ENCODE measurements at regions not wholly inside any gene's neighbourhood (a gene's known extent, or its start where the extent isn't known, plus 50 kb on each side); places are given as distances from the start of the nearest gene placed in this dataset.

GRCh38 chr11:70500076-70500847 lies 101.9 kb downstream of the CTTN start:
- peaks cover 15% of the 10 kb centered on the region for H3K4me1 Mint-ChIP-seq
- H3K36me3 Mint-ChIP-seq (ENCODE audit: low read depth): no peaks in the 10 kb centered on the region
- peaks cover 12% of the 10 kb centered on the region for H3K27me3 Mint-ChIP-seq (ENCODE audit: low read depth)
- H3K27ac Mint-ChIP-seq: no peak overlapping the region
- H3K9me3 Mint-ChIP-seq: no peaks in the 10 kb centered on the region
- no peak overlapping the region for H3K4me3 Mint-ChIP-seq
- TF ChIP-seq, protein P1, sequence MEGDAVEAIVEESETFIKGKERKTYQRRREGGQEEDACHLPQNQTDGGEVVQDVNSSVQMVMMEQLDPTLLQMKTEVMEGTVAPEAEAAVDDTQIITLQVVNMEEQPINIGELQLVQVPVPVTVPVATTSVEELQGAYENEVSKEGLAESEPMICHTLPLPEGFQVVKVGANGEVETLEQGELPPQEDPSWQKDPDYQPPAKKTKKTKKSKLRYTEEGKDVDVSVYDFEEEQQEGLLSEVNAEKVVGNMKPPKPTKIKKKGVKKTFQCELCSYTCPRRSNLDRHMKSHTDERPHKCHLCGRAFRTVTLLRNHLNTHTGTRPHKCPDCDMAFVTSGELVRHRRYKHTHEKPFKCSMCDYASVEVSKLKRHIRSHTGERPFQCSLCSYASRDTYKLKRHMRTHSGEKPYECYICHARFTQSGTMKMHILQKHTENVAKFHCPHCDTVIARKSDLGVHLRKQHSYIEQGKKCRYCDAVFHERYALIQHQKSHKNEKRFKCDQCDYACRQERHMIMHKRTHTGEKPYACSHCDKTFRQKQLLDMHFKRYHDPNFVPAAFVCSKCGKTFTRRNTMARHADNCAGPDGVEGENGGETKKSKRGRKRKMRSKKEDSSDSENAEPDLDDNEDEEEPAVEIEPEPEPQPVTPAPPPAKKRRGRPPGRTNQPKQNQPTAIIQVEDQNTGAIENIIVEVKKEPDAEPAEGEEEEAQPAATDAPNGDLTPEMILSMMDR (IDR thresholded peaks at IDR 0.05; ENCODE audit: unreplicated experiment in 3 of 3): no peak

GRCh38 chr11:70501051-70501901 lies 102.9 kb downstream of the CTTN start:
- H3K4me3 Mint-ChIP-seq: no peak overlapping the region
- peaks cover 15% of the 10 kb centered on the region for H3K4me1 Mint-ChIP-seq
- TF ChIP-seq, protein P1 (IDR thresholded peaks at IDR 0.05; ENCODE audit: unreplicated experiment in 3 of 3): no peak
- H3K27me3 Mint-ChIP-seq (ENCODE audit: low read depth): peaks cover 12% of the 10 kb centered on the region
- H3K27ac Mint-ChIP-seq: peak overlapping the region in 1 of 3 experiments; percentile 53
- H3K36me3 Mint-ChIP-seq (ENCODE audit: low read depth): no peaks in the 10 kb centered on the region
- no peaks in the 10 kb centered on the region for H3K9me3 Mint-ChIP-seq

DNA sequence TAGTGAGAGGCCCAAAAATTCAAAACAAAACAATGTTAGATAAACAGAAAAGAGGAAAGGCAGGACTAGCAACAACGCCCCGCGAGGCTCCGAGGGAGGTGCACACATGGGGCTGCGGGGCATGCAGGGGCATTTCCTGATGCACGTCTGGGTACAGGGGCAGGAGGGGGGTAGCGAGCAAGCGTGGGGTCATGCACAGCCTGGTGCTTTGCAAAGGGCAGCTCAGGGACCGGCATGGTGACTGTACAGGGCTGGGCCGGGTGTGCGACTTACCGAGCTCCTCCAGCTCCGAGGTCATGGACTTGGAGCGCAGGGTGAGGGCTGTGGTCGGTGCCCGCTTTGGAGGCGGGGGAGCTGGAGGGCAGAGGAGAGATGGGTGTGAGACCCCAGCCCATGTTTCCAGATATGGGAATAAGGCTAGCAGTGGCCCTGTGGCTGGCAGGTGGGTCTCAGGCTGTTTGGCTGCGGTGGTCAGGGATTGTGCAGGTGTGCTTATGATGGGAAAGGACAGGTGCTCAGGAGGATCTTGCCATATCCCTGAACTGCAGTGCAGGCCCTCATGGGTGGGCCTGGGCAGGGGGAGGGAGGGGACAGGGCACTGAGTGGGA lies 103.7 kb downstream of the CTTN start:
- TF ChIP-seq, protein P1 (IDR thresholded peaks at IDR 0.05; ENCODE audit: unreplicated experiment in 3 of 3): no peak
- H3K9me3 Mint-ChIP-seq: no peaks in the 10 kb centered on the region
- peaks cover 9% of the 10 kb centered on the region for H3K27me3 Mint-ChIP-seq (ENCODE audit: low read depth)
- H3K36me3 Mint-ChIP-seq (ENCODE audit: low read depth): no peaks in the 10 kb centered on the region
- H3K4me1 Mint-ChIP-seq: peaks cover 17% of the 10 kb centered on the region
- no peak overlapping the region for H3K4me3 Mint-ChIP-seq
- H3K27ac Mint-ChIP-seq: no peak overlapping the region

- Mint-ChIP-seq H3K36me3 (ENCODE audit: low read depth) (no peaks in the 10 kb centered on the region), H3K27ac (peak overlapping the region in 1 of 3 experiments; percentile 51), H3K4me1 (peaks cover 21% of the 10 kb centered on the region), H3K27me3 (ENCODE audit: low read depth) (peaks cover 7% of the 10 kb centered on the region), H3K9me3 (no peaks in the 10 kb centered on the region), H3K4me3 (no peak overlapping the region)
- TF ChIP-seq, protein P1 (IDR thresholded peaks at IDR 0.05; ENCODE audit: unreplicated experiment in 3 of 3): no peak
These were observed 104.5 kb downstream of the CTTN start for GRCh38 chr11:70502677-70503467.

- no peaks in the 10 kb centered on the region for H3K36me3 Mint-ChIP-seq (ENCODE audit: low read depth)
- H3K9me3 Mint-ChIP-seq: no peaks in the 10 kb centered on the region
- H3K4me1 Mint-ChIP-seq: peaks cover 21% of the 10 kb centered on the region
- peaks cover 7% of the 10 kb centered on the region for H3K27me3 Mint-ChIP-seq (ENCODE audit: low read depth)
- TF ChIP-seq, protein P1 (IDR thresholded peaks at IDR 0.05; ENCODE audit: unreplicated experiment in 3 of 3): peak in 1 of 3 experiments; percentile 17
- no peak overlapping the region for H3K4me3 Mint-ChIP-seq
- H3K27ac Mint-ChIP-seq: no peak overlapping the region
These were observed 105.3 kb downstream of the CTTN start for GRCh38 chr11:70503468-70504221.

Measured in nephron (organoid).